H7 (cell line): ENCODE measurements at regions not wholly inside any gene's neighbourhood (a gene's known extent, or its start where the extent isn't known, plus 50 kb on each side); places are given as distances from the start of the nearest gene placed in this dataset.

Experiments
- DNase-seq: peaks from one replicate; pipeline ENCODE4 v3.0.0; 2012
- H3K27me3 ChIP-seq: 2 replicates; pipeline ENCODE4 v1.6.0; 2011; ENCODE audit warnings: mild to moderate bottlenecking, low read length; ENCODE audit not compliant: control insufficient read depth, insufficient read depth
- H3K36me3 ChIP-seq: replicated peaks from 2 replicates; pipeline ENCODE4 v1.5.1; 2011; ENCODE audit warnings: low read length; ENCODE audit not compliant: control insufficient read depth, insufficient read depth
- H3K4me3 ChIP-seq: 2 replicates; pipeline ENCODE4 v1.5.1; 2011; ENCODE audit warnings: low read depth, mild to moderate bottlenecking, control low read depth, low read length, moderate library complexity; ENCODE audit not compliant: insufficient read depth

DNA sequence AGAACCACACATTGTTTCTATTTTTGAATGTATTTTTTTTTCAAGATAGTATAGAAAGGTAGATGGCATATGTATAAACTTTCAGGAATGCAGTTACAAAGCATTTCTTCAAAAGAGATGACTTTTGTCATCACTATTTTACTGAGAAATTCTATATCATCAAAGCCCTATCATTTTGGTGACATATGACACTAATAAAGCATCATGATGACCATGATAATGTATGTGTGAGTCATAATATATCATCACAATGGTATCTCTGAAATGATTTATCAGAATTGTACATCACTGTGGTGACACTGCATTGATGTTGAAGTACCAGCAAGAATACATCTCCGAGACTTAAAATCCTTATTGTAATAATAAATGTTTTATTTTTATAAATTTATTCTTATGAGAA, 1740.8 kb downstream of the PCDH7 start:
- no peak for DNase-seq
- H3K27me3 ChIP-seq: no peaks in the 10 kb centered on the region
- no peak overlapping the region for H3K4me3 ChIP-seq
- no peaks in the 10 kb centered on the region for H3K36me3 ChIP-seq

DNA sequence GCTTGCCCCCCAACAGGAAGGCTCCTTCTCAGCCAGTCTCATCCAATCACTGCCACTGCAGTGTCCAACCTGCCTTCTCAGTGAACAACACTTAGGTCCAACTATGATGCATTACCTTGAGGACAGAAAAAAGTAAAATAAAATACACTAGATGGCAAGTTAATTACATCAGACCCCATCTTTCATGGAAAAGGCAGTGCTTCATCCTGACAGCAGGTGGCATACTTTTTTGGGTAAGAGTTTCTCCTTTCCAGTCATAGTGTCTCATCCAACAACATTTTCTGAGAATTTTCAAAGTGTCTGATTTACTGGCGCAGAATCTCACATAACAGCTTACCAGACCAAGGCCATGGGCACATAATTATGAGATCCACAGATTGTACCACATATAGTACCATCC, 1742.8 kb downstream of the PCDH7 start:
- Histone ChIP-seq H3K4me3 (no peak overlapping the region), H3K36me3 (no peaks in the 10 kb centered on the region), H3K27me3 (no peaks in the 10 kb centered on the region)
- DNase-seq: no peak

DNA sequence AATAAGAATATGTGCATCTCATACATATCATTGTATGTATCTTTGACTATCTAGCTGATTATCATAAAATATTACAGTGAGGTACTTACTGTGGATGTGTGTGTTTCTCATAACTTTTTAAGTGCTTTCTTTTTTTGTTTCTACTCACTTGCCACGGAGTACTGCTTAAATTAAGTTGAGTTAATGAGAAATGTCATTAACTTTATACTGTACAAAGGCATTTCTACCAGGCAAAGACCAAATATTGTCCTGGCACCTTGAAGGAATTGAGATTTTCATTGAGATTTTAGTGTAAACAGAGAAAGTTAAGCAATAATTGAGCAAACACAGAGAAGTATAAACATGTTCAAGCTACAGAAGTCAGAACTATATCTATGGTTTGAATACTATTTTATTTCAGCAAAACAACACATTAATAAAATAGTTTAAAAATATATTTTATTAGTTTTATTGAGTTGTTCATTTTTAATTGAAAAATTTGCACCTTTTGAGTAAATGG, 1750.0 kb downstream of the PCDH7 start:
- H3K4me3 ChIP-seq: no peak overlapping the region
- H3K36me3 ChIP-seq: no peaks in the 10 kb centered on the region
- H3K27me3 ChIP-seq: no peaks in the 10 kb centered on the region
- no peak for DNase-seq

DNA sequence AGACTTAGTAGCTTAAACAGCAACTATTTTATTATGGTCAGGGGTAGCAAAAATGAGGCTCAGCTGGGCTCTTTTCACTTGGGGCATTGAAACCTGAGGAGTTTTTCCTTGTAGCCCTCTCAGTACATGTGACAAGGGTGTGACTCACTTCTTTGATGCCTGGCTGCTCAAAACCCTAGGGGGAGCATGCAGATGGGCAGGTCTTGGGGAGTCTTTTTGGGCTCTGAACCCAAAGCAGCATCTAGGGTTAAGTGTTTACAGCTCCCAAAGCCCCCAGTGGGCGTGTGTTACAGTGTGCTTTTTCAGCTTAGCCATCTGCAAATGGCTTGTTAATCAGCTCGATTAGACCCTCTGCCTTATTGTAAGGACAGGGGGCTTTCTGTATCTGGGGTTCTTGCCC, 1752.7 kb downstream of the PCDH7 start:
- Histone ChIP-seq H3K4me3 (no peak overlapping the region), H3K27me3 (no peaks in the 10 kb centered on the region), H3K36me3 (no peaks in the 10 kb centered on the region)
- DNase-seq: no peak

DNA sequence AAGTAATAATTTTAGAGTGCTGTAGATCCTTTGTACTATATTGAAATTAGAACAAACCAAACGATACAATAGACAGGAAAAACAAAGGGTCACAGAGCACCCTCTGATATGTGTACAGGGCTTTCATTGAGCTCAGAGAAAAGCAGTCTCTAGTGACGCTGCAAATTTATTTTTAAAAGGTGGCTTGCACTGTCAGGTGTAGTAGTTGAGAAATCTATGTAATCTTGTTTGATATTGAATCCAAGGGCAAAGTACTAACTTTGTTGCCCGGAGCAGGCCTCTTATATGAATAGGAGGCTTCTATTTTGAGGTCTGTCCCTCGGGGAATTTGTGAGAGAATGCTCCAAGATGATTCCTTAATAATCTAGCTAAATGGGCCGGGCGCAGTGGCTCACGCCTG, 1755.5 kb downstream of the PCDH7 start:
- no peak overlapping the region for H3K4me3 ChIP-seq
- no peaks in the 10 kb centered on the region for H3K36me3 ChIP-seq
- no peaks in the 10 kb centered on the region for H3K27me3 ChIP-seq
- no peak for DNase-seq

DNA sequence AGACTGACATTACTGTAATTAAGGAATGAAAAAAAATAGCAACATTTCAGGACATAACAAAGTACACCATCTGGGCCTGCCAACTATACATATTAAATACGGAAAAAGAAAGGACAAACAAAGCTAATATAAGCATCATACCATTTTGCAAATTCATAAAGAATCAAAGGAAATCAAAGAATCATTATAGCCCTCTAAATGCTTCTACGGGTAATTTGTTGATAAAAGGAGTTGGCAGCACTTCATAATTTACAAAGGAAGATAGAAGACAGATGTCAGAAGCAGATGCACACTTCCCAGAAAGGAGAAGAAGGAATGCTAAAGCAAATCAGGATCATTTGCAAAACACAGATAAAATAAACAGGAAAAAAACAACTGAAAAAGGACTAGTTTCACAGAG, 1757.3 kb downstream of the PCDH7 start:
- Histone ChIP-seq H3K4me3 (no peak overlapping the region), H3K27me3 (no peaks in the 10 kb centered on the region), H3K36me3 (no peaks in the 10 kb centered on the region)
- DNase-seq: no peak

DNA sequence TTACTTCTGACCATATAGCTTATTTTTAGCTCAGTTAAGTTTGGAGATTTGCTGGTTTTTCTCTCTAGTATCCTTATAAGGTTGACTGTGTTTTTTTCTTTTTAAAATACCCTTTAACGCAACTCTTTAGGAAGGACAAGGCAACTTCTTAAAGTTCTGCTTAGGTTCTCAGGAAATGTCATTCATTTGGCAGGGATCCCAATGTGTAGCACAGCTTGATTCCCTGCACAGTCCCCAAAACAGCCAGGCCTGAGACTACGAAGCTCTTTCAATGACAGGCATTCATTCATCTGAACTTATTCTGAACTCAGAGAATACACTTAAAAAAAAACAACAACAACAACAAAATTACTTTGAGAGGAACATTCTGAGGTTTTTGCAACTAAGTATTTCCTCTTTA, 1765.8 kb downstream of the PCDH7 start:
- DNase-seq: no peak
- Histone ChIP-seq H3K36me3 (no peaks in the 10 kb centered on the region), H3K27me3 (no peaks in the 10 kb centered on the region), H3K4me3 (no peak overlapping the region)

DNA sequence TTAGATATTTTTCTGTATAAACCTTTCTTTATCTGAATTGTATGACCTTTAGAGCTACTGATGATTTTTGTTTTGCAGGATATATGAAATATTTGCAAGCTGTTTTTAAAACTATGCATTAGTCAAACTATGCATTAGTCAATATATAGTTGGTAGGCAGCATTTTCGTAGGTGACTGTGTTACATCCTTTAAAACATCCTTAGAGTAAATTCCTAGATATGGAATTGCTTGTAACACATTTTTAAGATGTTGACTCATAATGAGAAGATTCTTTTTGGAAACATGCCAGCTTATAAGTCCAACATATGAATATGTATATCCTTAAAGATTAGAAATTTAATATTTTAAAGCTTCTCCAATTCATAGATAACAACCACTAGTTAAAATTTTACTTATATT, 1768.5 kb downstream of the PCDH7 start:
- DNase-seq: no peak
- H3K4me3 ChIP-seq: no peak overlapping the region
- no peaks in the 10 kb centered on the region for H3K36me3 ChIP-seq
- no peaks in the 10 kb centered on the region for H3K27me3 ChIP-seq

DNA sequence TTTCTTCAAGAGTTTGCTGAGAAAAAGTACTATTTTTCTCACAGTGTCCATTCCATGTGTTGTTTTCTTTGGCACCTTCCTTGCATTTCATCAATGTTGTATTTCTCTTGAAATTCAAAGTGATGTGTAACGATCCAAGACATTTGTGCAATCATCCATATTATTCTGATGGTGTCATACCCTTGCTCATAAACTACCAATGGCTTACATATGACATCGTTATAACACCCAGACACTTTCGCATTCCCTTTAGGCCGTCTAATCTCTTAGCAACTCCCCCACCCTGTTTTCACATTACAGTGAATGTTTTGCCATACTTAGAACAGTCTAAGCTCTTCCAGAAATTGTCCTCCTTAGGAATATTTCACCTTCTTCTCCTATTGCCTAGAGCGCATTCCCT, 1779.0 kb downstream of the PCDH7 start:
- DNase-seq: no peak
- Histone ChIP-seq H3K36me3 (no peaks in the 10 kb centered on the region), H3K27me3 (no peaks in the 10 kb centered on the region), H3K4me3 (no peak overlapping the region)

DNA sequence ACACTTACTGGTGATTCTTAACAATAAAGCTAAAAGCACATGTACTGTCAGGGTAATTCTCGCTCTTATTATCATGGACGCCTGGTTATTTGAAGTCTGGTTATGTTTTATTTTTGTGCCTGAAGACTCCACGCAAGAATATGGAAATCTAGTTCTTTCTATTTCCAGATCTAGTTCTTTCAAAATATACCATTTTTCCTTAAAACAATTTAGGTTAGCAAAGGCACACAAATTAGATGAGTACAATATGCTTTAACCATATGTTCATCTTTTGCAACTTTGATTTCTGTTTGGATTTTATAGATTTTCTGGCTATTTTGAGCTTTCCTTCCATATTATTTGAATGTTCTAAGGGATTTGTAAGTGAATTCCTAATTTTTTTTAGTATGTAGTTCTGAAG, 1783.1 kb downstream of the PCDH7 start:
- DNase-seq: no peak
- Histone ChIP-seq H3K36me3 (no peaks in the 10 kb centered on the region), H3K4me3 (no peak overlapping the region), H3K27me3 (no peaks in the 10 kb centered on the region)

DNA sequence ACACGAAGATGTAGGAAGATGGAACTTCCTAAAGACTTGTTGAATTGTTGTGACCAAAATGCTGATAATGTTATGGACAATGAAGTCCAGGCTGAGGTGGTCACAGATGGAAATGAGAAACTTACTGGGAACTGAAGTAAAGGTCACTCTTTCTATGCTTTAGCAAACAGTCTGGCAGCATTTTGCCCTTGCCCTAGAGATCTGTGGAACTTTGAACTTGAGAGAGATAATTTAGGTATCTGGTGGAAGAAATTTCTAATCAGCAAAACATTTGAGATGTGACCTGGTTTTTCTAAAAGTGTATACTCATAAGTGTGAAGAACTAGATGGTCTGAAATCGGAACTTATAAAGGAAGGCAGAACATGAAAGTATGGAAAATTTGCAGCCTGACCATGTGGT, 1785.9 kb downstream of the PCDH7 start:
- no peak for DNase-seq
- H3K36me3 ChIP-seq: no peaks in the 10 kb centered on the region
- H3K4me3 ChIP-seq: no peak overlapping the region
- H3K27me3 ChIP-seq: no peaks in the 10 kb centered on the region

DNA sequence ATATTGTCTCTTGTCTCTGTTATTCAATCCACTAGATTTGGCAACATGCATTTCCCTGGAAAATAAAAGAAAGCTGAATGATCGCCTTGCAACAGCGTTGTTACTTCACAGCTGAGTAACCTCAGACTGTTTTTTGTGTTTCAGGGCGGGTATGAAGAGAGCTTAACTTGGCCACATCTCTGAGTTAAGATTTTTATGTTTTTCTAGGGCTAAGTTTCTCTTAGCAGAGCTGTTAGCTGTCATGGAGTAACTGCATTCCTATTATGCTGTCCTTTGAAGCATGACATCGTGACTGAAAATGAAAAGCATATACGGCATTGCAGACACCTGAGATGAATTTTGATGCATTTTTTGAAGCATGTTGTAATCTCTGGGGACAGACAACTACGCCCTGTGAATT, 1798.9 kb downstream of the PCDH7 start:
- H3K4me3 ChIP-seq: no peak overlapping the region
- DNase-seq: no peak
- no peaks in the 10 kb centered on the region for H3K27me3 ChIP-seq
- H3K36me3 ChIP-seq: no peaks in the 10 kb centered on the region

DNA sequence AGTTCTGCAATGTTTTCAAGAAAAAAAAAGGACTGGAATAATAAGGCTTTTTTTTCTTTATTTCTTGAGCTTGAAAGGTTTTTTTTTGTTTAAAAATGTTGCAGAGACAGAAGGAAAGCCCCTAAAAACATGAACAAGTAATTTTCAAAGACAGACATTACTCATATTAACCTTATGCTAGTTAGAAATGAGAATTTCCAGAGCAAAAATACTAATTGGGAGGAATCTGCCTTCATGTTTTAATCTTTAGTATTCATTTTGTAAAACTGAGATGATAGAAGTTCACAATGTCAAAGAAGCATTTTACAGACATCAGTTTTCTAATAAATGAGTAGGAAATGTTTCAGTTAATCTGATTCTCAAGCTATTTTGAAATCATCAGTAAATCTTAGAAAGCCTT, 1805.3 kb downstream of the PCDH7 start:
- no peaks in the 10 kb centered on the region for H3K27me3 ChIP-seq
- no peak overlapping the region for H3K4me3 ChIP-seq

DNA sequence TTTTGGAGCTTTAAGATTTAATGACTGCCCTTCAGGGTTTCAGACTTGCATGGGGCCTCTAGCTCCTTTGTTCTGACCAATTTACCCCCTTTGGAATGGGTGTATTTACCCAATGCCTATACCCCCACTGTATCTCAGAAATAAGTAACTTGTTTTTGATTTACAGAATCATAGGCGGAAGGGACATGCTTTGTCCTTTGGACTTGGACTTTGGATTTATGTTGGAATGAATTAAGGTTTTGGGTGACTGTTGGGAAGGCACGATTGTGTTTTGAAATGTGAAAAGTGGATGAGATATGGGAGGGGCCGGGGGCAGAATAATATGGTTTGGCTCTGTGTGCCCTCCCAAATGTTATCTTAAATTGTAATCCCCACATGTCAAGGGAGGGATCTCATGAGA, 1824.7 kb downstream of the PCDH7 start:
- no peaks in the 10 kb centered on the region for H3K36me3 ChIP-seq
- no peak for DNase-seq
- H3K4me3 ChIP-seq: no peak overlapping the region
- H3K27me3 ChIP-seq: no peaks in the 10 kb centered on the region

More for the DNA sequence above, 1805.3 kb downstream of the PCDH7 start:
- DNase-seq: no peak
- H3K36me3 ChIP-seq: no peaks in the 10 kb centered on the region

DNA sequence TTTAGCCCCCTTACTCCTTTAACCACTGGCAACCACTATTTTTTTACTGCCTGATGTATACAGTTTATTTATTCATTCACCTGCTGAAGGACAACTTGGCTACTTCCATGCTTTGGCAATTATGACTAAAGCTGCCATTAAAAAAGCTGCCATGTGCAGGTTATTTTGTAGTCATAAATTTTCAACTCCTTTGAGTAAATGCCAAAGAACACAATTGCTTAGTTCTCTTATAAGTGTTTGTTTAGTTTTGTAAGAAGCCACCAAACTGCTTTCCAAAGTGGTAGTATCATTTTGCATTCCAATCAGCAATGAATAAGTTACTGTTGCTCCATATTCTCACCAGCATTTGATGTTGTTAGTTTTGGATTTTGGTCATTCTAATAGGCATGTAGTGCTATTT, 1831.8 kb downstream of the PCDH7 start:
- Histone ChIP-seq H3K27me3 (no peaks in the 10 kb centered on the region), H3K4me3 (no peak overlapping the region), H3K36me3 (no peaks in the 10 kb centered on the region)
- DNase-seq: no peak

DNA sequence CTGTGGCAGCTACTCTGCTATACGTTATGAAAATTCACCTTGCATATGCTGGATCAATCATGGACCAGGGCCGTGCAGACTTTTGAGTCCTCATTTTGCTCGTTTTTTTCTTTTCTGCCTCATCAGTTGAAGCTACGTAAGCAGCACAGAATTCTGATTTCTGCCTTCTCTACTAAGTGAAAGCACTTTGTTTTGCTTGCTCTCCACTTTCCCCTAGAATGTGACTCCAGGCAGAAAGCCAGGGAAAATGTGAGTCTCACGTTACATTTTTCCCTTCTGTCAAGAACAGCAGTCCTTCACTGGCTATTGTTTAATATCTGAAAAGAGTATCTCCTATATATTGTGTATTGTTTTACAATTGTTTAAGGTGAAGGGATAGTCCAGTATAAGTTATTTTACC, 1840.1 kb downstream of the PCDH7 start:
- DNase-seq: no peak
- Histone ChIP-seq H3K27me3 (no peaks in the 10 kb centered on the region), H3K4me3 (no peak overlapping the region), H3K36me3 (no peaks in the 10 kb centered on the region)
